IMR-90 (cell line): ENCODE measurements at regions not wholly inside any gene's neighbourhood (a gene's known extent, or its start where the extent isn't known, plus 50 kb on each side); places are given as distances from the start of the nearest gene placed in this dataset.

ENCODE experiments used
- ATAC-seq: fragments of 200-7000 bp; cut with Tn5 transposase; 2 replicates; pipeline ENCODE4 v1.9.1; 2020; ENCODE audit warnings: low read depth, mild to moderate bottlenecking, moderate library complexity
- BruUV-seq: library from RNA; stranded (reverse); fragments of 400-500 nt; replicated peaks from 2 replicates; lab custom pipeline; 2021; lab: Mats Ljungman, UMichigan
- CTCF ChIA-PET: fragments of 300-600 bp; formaldehyde crosslinking; extraction: SDS; loops from one replicate; lab custom pipeline; 2021; ENCODE audit warnings: antibody characterized with exemption; lab: Yijun Ruan, JAX
- POLR2A ChIA-PET: fragments of 300-600 bp; sonication (Branson Sonifier 250); formaldehyde crosslinking; loops from one replicate; lab custom pipeline; 2022; ENCODE audit warnings: antibody characterized with exemption; ENCODE audit not compliant: unreplicated experiment; lab: Charles Lee
- DNase-seq: peaks from one replicate; pipeline ENCODE4 v3.0.0; 2013
- H2AFZ ChIP-seq: replicated peaks from 2 replicates; pipeline ENCODE3; 2013; ENCODE audit warnings: low read length, mild to moderate bottlenecking; ENCODE audit not compliant: poor library complexity
- H2AK5ac ChIP-seq: 2 replicates; pipeline ENCODE4 v1.6.1; 2013; ENCODE audit warnings: low read depth, low read length, inconsistent platforms
- H2AK9ac ChIP-seq: replicated peaks from 2 replicates; pipeline ENCODE3; 2013; ENCODE audit warnings: mild to moderate bottlenecking, low read depth, low read length, moderate library complexity; ENCODE audit not compliant: poor library complexity
- H2BK120ac ChIP-seq: 2 replicates; pipeline ENCODE4 v1.6.1; 2013; ENCODE audit warnings: low read depth, low read length, inconsistent platforms
- H2BK15ac ChIP-seq: 3 replicates; pipeline ENCODE4 v1.6.1; 2013; ENCODE audit warnings: low read depth, low read length, inconsistent platforms
- H2BK20ac ChIP-seq: 2 replicates; pipeline ENCODE4 v1.6.1; 2013; ENCODE audit warnings: low read depth, mild to moderate bottlenecking, inconsistent platforms, low read length, moderate library complexity
- H2BK5ac ChIP-seq: 2 replicates; pipeline ENCODE4 v1.6.1; 2013; ENCODE audit warnings: mild to moderate bottlenecking, low read depth, low read length, inconsistent platforms; ENCODE audit not compliant: poor library complexity, severe bottlenecking
- H3K14ac ChIP-seq: replicated peaks from 2 replicates; pipeline ENCODE4 v1.6.1; 2013; ENCODE audit warnings: low read depth, low read length, inconsistent platforms
- H3K18ac ChIP-seq: 2 replicates; pipeline ENCODE4 v1.6.1; 2013; ENCODE audit warnings: low read depth, low read length, control low read depth
- H3K23ac ChIP-seq: 2 replicates; pipeline ENCODE4 v1.6.1; 2013; ENCODE audit warnings: low read depth, low read length, inconsistent platforms
- H3K27ac ChIP-seq: 2 replicates; pipeline ENCODE4 v1.5.1; 2013; ENCODE audit warnings: mild to moderate bottlenecking, control low read depth, low read length; ENCODE audit not compliant: insufficient read depth
- H3K27me3 ChIP-seq: 2 replicates; pipeline ENCODE4 v1.6.1; 2013; ENCODE audit warnings: low read length; ENCODE audit not compliant: control insufficient read depth, insufficient read depth
- H3K36me3 ChIP-seq: 2 replicates; pipeline ENCODE4 v1.6.1; 2013; ENCODE audit warnings: low read length, mixed read lengths; ENCODE audit not compliant: control insufficient read depth, insufficient read depth
- H3K4ac ChIP-seq: 2 replicates; pipeline ENCODE4 v1.6.1; 2013; ENCODE audit warnings: low read depth, low read length, inconsistent platforms
- H3K4me1 ChIP-seq: 2 replicates; pipeline ENCODE4 v1.6.1; 2013; ENCODE audit warnings: low read length, mixed read lengths; ENCODE audit not compliant: control insufficient read depth, insufficient read depth
- H3K4me2 ChIP-seq: 2 replicates; pipeline ENCODE4 v1.6.1; 2013; ENCODE audit warnings: low read depth, mild to moderate bottlenecking, control low read depth, low read length, moderate library complexity
- H3K4me3 ChIP-seq: 2 replicates; pipeline ENCODE4 v1.5.1; 2013; ENCODE audit warnings: low read depth, mild to moderate bottlenecking, control low read depth, low read length, moderate library complexity; ENCODE audit not compliant: insufficient read depth
- H3K56ac ChIP-seq: 2 replicates; pipeline ENCODE4 v1.6.1; 2013; ENCODE audit warnings: low read length, inconsistent platforms; ENCODE audit not compliant: insufficient read depth; ENCODE audit errors: extremely low read depth
- H3K79me1 ChIP-seq, 2 experiments: 2 replicates each; pipeline ENCODE4 v1.6.1; 2013; ENCODE audit warnings: low read length in 2 of 2, inconsistent platforms in 1 of 2, low read depth in 1 of 2
- H3K9ac ChIP-seq: 2 replicates; pipeline ENCODE4 v1.6.1; 2013; ENCODE audit warnings: low read depth, low read length, control low read depth
- H3K9me1 ChIP-seq: 2 replicates; pipeline ENCODE4 v1.6.1; 2013; ENCODE audit warnings: low read length, inconsistent platforms; ENCODE audit not compliant: insufficient read depth
- H3K9me3 ChIP-seq: 2 replicates; pipeline ENCODE4 v1.6.1; 2013; ENCODE audit warnings: low read length; ENCODE audit not compliant: control insufficient read depth, insufficient read depth
- H4K20me1 ChIP-seq: 2 replicates; pipeline ENCODE4 v1.6.1; 2013; ENCODE audit warnings: low read length, inconsistent platforms; ENCODE audit not compliant: insufficient read depth
- H4K5ac ChIP-seq: 2 replicates; pipeline ENCODE4 v1.6.1; 2013; ENCODE audit warnings: mild to moderate bottlenecking, low read depth, low read length, control low read depth
- H4K8ac ChIP-seq, 2 experiments: 2 replicates each; pipeline ENCODE4 v1.6.1; 2013; ENCODE audit warnings: low read depth in 2 of 2, low read length in 2 of 2, control low read depth in 1 of 2, inconsistent platforms in 1 of 2
- H4K91ac ChIP-seq: 2 replicates; pipeline ENCODE4 v1.6.1; 2013; ENCODE audit warnings: low read depth, low read length, inconsistent platforms; ENCODE audit not compliant: insufficient read depth
- BHLHE40 ChIP-seq: fragments of 150-350 bp; IDR thresholded peaks from 2 replicates; pipeline ENCODE4 v1.6.1; 2016; ENCODE audit warnings: mild to moderate bottlenecking, low read depth, low read length
- CEBPB ChIP-seq: IDR thresholded peaks from 2 replicates; pipeline ENCODE4 v1.6.1; 2012; ENCODE audit warnings: low read depth, low read length, improper control_type of control experiment
- CHD1 ChIP-seq: IDR thresholded peaks from 2 replicates; pipeline ENCODE4 v1.6.1; 2012; ENCODE audit warnings: low read depth, low read length, improper control_type of control experiment
- FOS ChIP-seq: fragments of 150-350 bp; IDR thresholded peaks from 2 replicates; pipeline ENCODE4 v1.6.1; 2016; ENCODE audit warnings: low read depth, low read length
- MAFK ChIP-seq: IDR thresholded peaks from 2 replicates; pipeline ENCODE4 v1.6.1; 2012; ENCODE audit warnings: low read depth, low read length, improper control_type of control experiment
- MAZ ChIP-seq: IDR thresholded peaks from 2 replicates; pipeline ENCODE4 v1.6.1; 2012; ENCODE audit warnings: low read depth, mild to moderate bottlenecking, low read length, improper control_type of control experiment, moderate library complexity, borderline replicate concordance
- MXI1 ChIP-seq: IDR thresholded peaks from 2 replicates; pipeline ENCODE4 v1.6.1; 2012; ENCODE audit warnings: low read depth, mild to moderate bottlenecking, low read length, moderate library complexity, borderline replicate concordance
- NFE2L2 ChIP-seq: fragments of 150-350 bp; IDR thresholded peaks from 2 replicates; pipeline ENCODE4 v1.6.1; 2016; ENCODE audit warnings: low read depth, mild to moderate bottlenecking, low read length
- POLR2A ChIP-seq: IDR thresholded peaks from 2 replicates; pipeline ENCODE4 v1.6.1; 2012; ENCODE audit warnings: mild to moderate bottlenecking, low read depth, low read length
- RAD21 ChIP-seq: IDR thresholded peaks from 2 replicates; pipeline ENCODE4 v1.6.1; 2012; ENCODE audit warnings: low read length, improper control_type of control experiment
- RCOR1 ChIP-seq: IDR thresholded peaks from 2 replicates; pipeline ENCODE4 v1.6.1; 2012; ENCODE audit warnings: mild to moderate bottlenecking, low read length, improper control_type of control experiment; ENCODE audit not compliant: insufficient replicate concordance
- RFX5 ChIP-seq: IDR thresholded peaks from 2 replicates; pipeline ENCODE4 v1.8.0; 2012; ENCODE audit warnings: low read depth, mild to moderate bottlenecking, low read length, moderate library complexity
- SMC3 ChIP-seq: fragments of 150-350 bp; IDR thresholded peaks from 2 replicates; pipeline ENCODE4 v1.6.1; 2016; ENCODE audit warnings: low read depth, mild to moderate bottlenecking, antibody characterized with exemption, low read length, moderate library complexity
- WGBS, 2 experiments: methylation state at CpG; one replicate each; pipeline versions ENCODE4 v1.1.5 to v1.1.7; 2013; ENCODE audit warnings: missing lambda C conversion rate in 2 of 2; ENCODE audit not compliant: insufficient read length in 1 of 2; ENCODE audit errors: extremely low coverage in 2 of 2; 5-methylcytosine and 5-hydroxymethylcytosine counted together
- dilution Hi-C: fragments of 300-500 bp; cut with HindIII; formaldehyde crosslinking; loops from one replicate; pipeline ENCODE4 v1.14.3; 2018; ENCODE audit warnings: low sequenced_read_pairs; ENCODE audit not compliant: unreplicated experiment
- in situ Hi-C: fragments of 300-500 bp; cut with MboI; formaldehyde crosslinking; loops from 3 replicates; pipeline ENCODE4 v1.14.3; 2019; ENCODE audit warnings: low sequenced_read_pairs, inconsistent platforms, mixed read lengths
- intact Hi-C: fragments of 100-400 bp; cut with micrococcal nuclease; formaldehyde crosslinking; loops from 2 replicates; pipeline ENCODE4 v1.10.0; 2022
- TF ChIP-seq, protein P1 (sequence below): fragments of 150-350 bp; IDR thresholded peaks from 2 replicates; pipeline ENCODE4 v1.6.1; 2017; ENCODE audit warnings: mild to moderate bottlenecking, antibody characterized with exemption, low read length, low read depth
- TF ChIP-seq, protein P2 (sequence below): fragments of 150-350 bp; IDR thresholded peaks from 2 replicates; pipeline ENCODE4 v1.6.1; 2016; ENCODE audit warnings: low read depth, mild to moderate bottlenecking, low read length, moderate library complexity, borderline replicate concordance
- TF ChIP-seq, protein P3 (sequence below): conservative IDR thresholded peaks from 2 replicates; pipeline ENCODE4 v1.5.1; 2012; ENCODE audit warnings: mild to moderate bottlenecking, low read depth, low read length, improper control_type of control experiment

DNA sequence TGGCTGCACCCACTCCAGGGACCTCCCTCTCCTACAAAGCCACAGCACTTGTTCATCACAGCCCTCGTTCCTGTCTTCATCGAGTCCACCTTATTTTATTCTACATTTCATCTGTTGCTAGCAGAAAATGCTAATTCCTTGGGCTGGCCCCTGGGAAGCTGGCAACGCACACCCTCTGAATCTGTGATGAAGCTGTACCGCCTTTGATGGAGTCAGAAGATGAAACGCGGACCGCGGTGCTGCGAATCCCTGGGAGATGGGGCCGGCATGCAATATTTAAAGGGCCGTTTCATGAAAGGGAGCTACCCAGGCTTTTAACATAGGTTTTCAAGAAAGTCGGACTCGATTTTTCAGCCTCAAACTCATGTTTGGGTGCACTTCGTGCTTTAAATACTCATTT lies 88.5 kb downstream of the NPTX2 start:
- Histone ChIP-seq H3K9me1 (no peaks in the 10 kb centered on the region), H3K27me3 (no peaks in the 10 kb centered on the region), H3K36me3 (no peaks in the 10 kb centered on the region), H2BK20ac (no peak overlapping the region), H3K18ac (no peak overlapping the region), H3K9me3 (peaks cover 7% of the 10 kb centered on the region), H3K4me1 (no peaks in the 10 kb centered on the region), H3K56ac (no peak overlapping the region), H2AFZ (peak overlapping the region; percentile 21), H3K4me2 (no peak overlapping the region), H3K79me1 (no peaks in the 10 kb centered on the region), H3K14ac (no peak overlapping the region), H4K20me1 (no peaks in the 10 kb centered on the region), H3K23ac (no peak overlapping the region), H2AK9ac (no peak overlapping the region), H2AK5ac (no peak overlapping the region), H3K4me3 (no peak overlapping the region), H4K91ac (no peak overlapping the region), H3K4ac (no peak overlapping the region), H4K5ac (no peak overlapping the region), H2BK15ac (no peak overlapping the region), H4K8ac (no peak overlapping the region), H3K9ac (no peak overlapping the region), H3K27ac (no peak overlapping the region), H2BK5ac (no peak overlapping the region), H2BK120ac (no peak overlapping the region)
- ATAC-seq (no peak), DNase-seq (no peak)
- dilution Hi-C loops, result no loop called here
- CTCF ChIA-PET, result no interaction called here
- no peak for TF ChIP-seq NFE2L2
- TF ChIP-seq FOS, result no peak
- TF ChIP-seq, protein P1, sequence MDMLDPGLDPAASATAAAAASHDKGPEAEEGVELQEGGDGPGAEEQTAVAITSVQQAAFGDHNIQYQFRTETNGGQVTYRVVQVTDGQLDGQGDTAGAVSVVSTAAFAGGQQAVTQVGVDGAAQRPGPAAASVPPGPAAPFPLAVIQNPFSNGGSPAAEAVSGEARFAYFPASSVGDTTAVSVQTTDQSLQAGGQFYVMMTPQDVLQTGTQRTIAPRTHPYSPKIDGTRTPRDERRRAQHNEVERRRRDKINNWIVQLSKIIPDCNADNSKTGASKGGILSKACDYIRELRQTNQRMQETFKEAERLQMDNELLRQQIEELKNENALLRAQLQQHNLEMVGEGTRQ, result no peak
- no peak for TF ChIP-seq BHLHE40
- no peak for TF ChIP-seq MAFK
- no peak for TF ChIP-seq POLR2A
- no peak for TF ChIP-seq SMC3
- no peak for TF ChIP-seq RAD21
- TF ChIP-seq, protein P2, sequence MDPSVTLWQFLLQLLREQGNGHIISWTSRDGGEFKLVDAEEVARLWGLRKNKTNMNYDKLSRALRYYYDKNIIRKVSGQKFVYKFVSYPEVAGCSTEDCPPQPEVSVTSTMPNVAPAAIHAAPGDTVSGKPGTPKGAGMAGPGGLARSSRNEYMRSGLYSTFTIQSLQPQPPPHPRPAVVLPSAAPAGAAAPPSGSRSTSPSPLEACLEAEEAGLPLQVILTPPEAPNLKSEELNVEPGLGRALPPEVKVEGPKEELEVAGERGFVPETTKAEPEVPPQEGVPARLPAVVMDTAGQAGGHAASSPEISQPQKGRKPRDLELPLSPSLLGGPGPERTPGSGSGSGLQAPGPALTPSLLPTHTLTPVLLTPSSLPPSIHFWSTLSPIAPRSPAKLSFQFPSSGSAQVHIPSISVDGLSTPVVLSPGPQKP, result no peak
- no peak for TF ChIP-seq RCOR1
- no peak for TF ChIP-seq CHD1
- no peak for TF ChIP-seq CEBPB
- TF ChIP-seq MXI1, result no peak
- TF ChIP-seq MAZ, result no peak
- TF ChIP-seq RFX5, result no peak
- TF ChIP-seq, protein P3, sequence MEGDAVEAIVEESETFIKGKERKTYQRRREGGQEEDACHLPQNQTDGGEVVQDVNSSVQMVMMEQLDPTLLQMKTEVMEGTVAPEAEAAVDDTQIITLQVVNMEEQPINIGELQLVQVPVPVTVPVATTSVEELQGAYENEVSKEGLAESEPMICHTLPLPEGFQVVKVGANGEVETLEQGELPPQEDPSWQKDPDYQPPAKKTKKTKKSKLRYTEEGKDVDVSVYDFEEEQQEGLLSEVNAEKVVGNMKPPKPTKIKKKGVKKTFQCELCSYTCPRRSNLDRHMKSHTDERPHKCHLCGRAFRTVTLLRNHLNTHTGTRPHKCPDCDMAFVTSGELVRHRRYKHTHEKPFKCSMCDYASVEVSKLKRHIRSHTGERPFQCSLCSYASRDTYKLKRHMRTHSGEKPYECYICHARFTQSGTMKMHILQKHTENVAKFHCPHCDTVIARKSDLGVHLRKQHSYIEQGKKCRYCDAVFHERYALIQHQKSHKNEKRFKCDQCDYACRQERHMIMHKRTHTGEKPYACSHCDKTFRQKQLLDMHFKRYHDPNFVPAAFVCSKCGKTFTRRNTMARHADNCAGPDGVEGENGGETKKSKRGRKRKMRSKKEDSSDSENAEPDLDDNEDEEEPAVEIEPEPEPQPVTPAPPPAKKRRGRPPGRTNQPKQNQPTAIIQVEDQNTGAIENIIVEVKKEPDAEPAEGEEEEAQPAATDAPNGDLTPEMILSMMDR, result no peak
- POLR2A ChIA-PET, result no interaction called here
- WGBS, 2 experiments, result 38% methylated on average over 4 of the region's 14 CpGs; no CpG with 5 or more reads in 1 of the 2 experiments
- intact Hi-C loops, result no loop called here
- in situ Hi-C loops, result no loop called here
- BruUV-seq, result no TSS peak
